ENCODE measurements at regions not wholly inside any gene's neighbourhood (a gene's known extent, or its start where the extent isn't known, plus 50 kb on each side); places are given as distances from the start of the nearest gene placed in this dataset.
"Not testable (repeated sequence)": the region's sequence is repeated elsewhere in the genome, so short reads cannot be mapped to it uniquely, and the experiment has no call there.

DNA sequence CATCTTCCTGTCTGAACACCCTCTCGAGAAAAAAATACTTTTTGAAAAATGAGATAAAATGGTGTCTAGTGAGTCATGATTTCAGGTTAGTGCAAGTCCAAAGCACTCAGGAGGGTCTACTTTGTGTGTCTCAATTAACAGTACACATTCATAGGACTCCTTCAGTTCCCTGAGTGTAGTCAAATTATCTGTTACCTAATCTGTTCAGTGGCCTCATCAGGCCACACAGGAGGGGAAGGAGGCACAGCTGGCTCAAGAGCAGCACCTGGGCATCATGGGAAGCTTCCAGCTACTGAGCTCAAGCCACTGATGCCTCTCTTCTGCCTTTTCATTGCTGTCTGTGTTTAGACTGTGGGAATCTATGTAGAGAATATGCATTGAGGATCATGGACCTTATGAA is 341.4 kb upstream of the SGO1 start:
- H3K9ac ChIP-seq (ENCODE audit: insufficient read depth, low read length) = no peak overlapping the region
- H3K79me2 ChIP-seq (ENCODE audit: control insufficient read depth, insufficient read depth, low read length) = no peaks in the 10 kb centered on the region
- no peaks in the 10 kb centered on the region for H3K36me3 ChIP-seq (ENCODE audit: control insufficient read depth, insufficient read depth, low read length)
- H3K4me3 ChIP-seq (replicated peaks in 1 of 4; ENCODE audit: control extremely low read depth in 1 of 4, insufficient read depth in 1 of 4, low read depth in 3 of 4, low read length in 4 of 4) = no peak overlapping the region
- no peaks in the 10 kb centered on the region for H3K4me1 ChIP-seq (ENCODE audit: control insufficient read depth, extremely low read depth, insufficient read depth, low read length)
- H3K27ac ChIP-seq (ENCODE audit: insufficient read depth, low read length) = no peak overlapping the region
- no peaks in the 10 kb centered on the region for H3K9me3 ChIP-seq (ENCODE audit: control insufficient read depth, insufficient read depth, low read depth, low read length)
- H4K20me1 ChIP-seq (ENCODE audit: control insufficient read depth, extremely low read depth, insufficient read depth, low read length) = no peaks in the 10 kb centered on the region
- no peak for DNase-seq (ENCODE audit: low read depth in 2 of 2)
- H3K27me3 ChIP-seq (ENCODE audit: control insufficient read depth, insufficient read depth, low read length) = no peaks in the 10 kb centered on the region
- H2AFZ ChIP-seq (ENCODE audit: low read length) = no peak overlapping the region
- H3K4me2 ChIP-seq (ENCODE audit: extremely low read depth, insufficient read depth, low read length) = no peak overlapping the region
- no peak for TF ChIP-seq EZH2 (IDR thresholded peaks at IDR 0.05; ENCODE audit: low read length, missing control alignments)
- TF ChIP-seq CTCF (conservative IDR thresholded peaks at IDR 0.05 in 1 of 2, IDR thresholded peaks at IDR 0.05 in 1 of 2; ENCODE audit: low read depth in 1 of 2, low read length in 2 of 2) = no peak

- no peak overlapping the region for H3K9ac ChIP-seq (ENCODE audit: insufficient read depth, low read length)
- H4K20me1 ChIP-seq (ENCODE audit: control insufficient read depth, extremely low read depth, insufficient read depth, low read length) = no peaks in the 10 kb centered on the region
- no peak for TF ChIP-seq EZH2 (IDR thresholded peaks at IDR 0.05; ENCODE audit: low read length, missing control alignments)
- TF ChIP-seq CTCF (conservative IDR thresholded peaks at IDR 0.05 in 1 of 2, IDR thresholded peaks at IDR 0.05 in 1 of 2; ENCODE audit: low read depth in 1 of 2, low read length in 2 of 2) = no peak
- no peak overlapping the region for H3K4me2 ChIP-seq (ENCODE audit: extremely low read depth, insufficient read depth, low read length)
- H3K27me3 ChIP-seq (ENCODE audit: control insufficient read depth, insufficient read depth, low read length) = no peaks in the 10 kb centered on the region
- H3K79me2 ChIP-seq (ENCODE audit: control insufficient read depth, insufficient read depth, low read length) = no peaks in the 10 kb centered on the region
- no peaks in the 10 kb centered on the region for H3K36me3 ChIP-seq (ENCODE audit: control insufficient read depth, insufficient read depth, low read length)
- no peak overlapping the region for H3K4me3 ChIP-seq (replicated peaks in 1 of 4; ENCODE audit: control extremely low read depth in 1 of 4, insufficient read depth in 1 of 4, low read depth in 3 of 4, low read length in 4 of 4)
- H2AFZ ChIP-seq (ENCODE audit: low read length) = no peak overlapping the region
- H3K27ac ChIP-seq (ENCODE audit: insufficient read depth, low read length) = no peak overlapping the region
- DNase-seq (ENCODE audit: low read depth in 2 of 2) = no peak
- no peaks in the 10 kb centered on the region for H3K9me3 ChIP-seq (ENCODE audit: control insufficient read depth, insufficient read depth, low read depth, low read length)
- no peaks in the 10 kb centered on the region for H3K4me1 ChIP-seq (ENCODE audit: control insufficient read depth, extremely low read depth, insufficient read depth, low read length)
These were observed 338.3 kb upstream of the SGO1 start for GRCh38 chr3:20524328-20524727.

DNA sequence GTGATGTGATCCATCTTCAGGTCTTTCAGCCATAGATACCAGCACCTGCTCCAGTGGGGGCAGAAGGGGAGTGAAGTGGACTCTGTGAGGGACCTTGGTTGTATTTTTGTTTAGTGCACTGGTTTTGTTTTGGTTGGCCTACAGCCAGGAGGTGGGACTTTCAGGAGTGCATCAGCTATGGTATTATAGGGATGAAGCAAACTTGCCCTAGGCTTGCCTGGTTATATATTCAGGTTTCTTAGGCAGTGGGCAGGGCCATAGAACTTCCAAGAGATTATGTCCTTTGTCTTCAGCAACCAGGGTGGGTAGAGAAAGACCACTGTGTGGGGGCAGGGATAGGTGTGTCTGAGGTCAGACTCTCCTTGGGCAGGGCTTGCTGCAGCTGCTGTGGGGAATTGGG is 337.3 kb upstream of the SGO1 start:
- no peaks in the 10 kb centered on the region for H3K36me3 ChIP-seq (ENCODE audit: control insufficient read depth, insufficient read depth, low read length)
- no peaks in the 10 kb centered on the region for H3K4me1 ChIP-seq (ENCODE audit: control insufficient read depth, extremely low read depth, insufficient read depth, low read length)
- no peak overlapping the region for H3K9ac ChIP-seq (ENCODE audit: insufficient read depth, low read length)
- H2AFZ ChIP-seq (ENCODE audit: low read length) = no peak overlapping the region
- DNase-seq (ENCODE audit: low read depth in 2 of 2) = no peak
- H3K4me2 ChIP-seq (ENCODE audit: extremely low read depth, insufficient read depth, low read length) = no peak overlapping the region
- no peaks in the 10 kb centered on the region for H3K27me3 ChIP-seq (ENCODE audit: control insufficient read depth, insufficient read depth, low read length)
- H3K9me3 ChIP-seq (ENCODE audit: control insufficient read depth, insufficient read depth, low read depth, low read length) = no peaks in the 10 kb centered on the region
- H3K27ac ChIP-seq (ENCODE audit: insufficient read depth, low read length) = no peak overlapping the region
- no peak overlapping the region for H3K4me3 ChIP-seq (replicated peaks in 1 of 4; ENCODE audit: control extremely low read depth in 1 of 4, insufficient read depth in 1 of 4, low read depth in 3 of 4, low read length in 4 of 4)
- no peaks in the 10 kb centered on the region for H4K20me1 ChIP-seq (ENCODE audit: control insufficient read depth, extremely low read depth, insufficient read depth, low read length)
- H3K79me2 ChIP-seq (ENCODE audit: control insufficient read depth, insufficient read depth, low read length) = no peaks in the 10 kb centered on the region
- TF ChIP-seq EZH2 (IDR thresholded peaks at IDR 0.05; ENCODE audit: low read length, missing control alignments) (no peak), CTCF (conservative IDR thresholded peaks at IDR 0.05 in 1 of 2, IDR thresholded peaks at IDR 0.05 in 1 of 2; ENCODE audit: low read depth in 1 of 2, low read length in 2 of 2) (no peak)

DNA sequence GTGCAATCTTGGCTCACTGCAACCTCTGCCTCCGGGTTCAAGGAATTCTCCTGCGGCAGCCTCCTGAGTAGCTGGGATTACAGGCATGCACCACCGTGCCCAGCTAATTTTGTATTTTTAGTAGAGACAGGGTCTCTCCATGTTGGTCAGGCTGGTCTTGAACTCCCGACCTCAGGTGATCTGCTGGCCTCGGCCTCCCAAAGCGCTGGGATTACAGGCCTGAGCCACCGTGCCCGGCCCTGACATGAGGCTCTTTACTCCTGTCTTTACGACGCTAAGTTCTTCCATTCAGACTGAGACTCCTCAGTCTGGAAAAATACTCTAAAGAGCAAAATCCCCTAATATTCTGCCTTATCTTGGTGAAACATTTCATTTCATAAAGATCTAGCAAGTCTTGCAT is 331.3 kb upstream of the SGO1 start:
- not testable (repeated sequence) for H4K20me1 ChIP-seq (ENCODE audit: control insufficient read depth, extremely low read depth, insufficient read depth, low read length); H3K79me2 ChIP-seq (ENCODE audit: control insufficient read depth, insufficient read depth, low read length)

More for the DNA sequence above, 331.3 kb upstream of the SGO1 start:
- H3K27me3 ChIP-seq (ENCODE audit: control insufficient read depth, insufficient read depth, low read length); H3K27ac ChIP-seq (ENCODE audit: insufficient read depth, low read length); H3K36me3 ChIP-seq (ENCODE audit: control insufficient read depth, insufficient read depth, low read length); H2AFZ ChIP-seq (ENCODE audit: low read length); DNase-seq (ENCODE audit: low read depth in 2 of 2); H3K4me1 ChIP-seq (ENCODE audit: control insufficient read depth, extremely low read depth, insufficient read depth, low read length); H3K4me3 ChIP-seq (replicated peaks in 1 of 4; ENCODE audit: control extremely low read depth in 1 of 4, insufficient read depth in 1 of 4, low read depth in 3 of 4, low read length in 4 of 4); H3K9ac ChIP-seq (ENCODE audit: insufficient read depth, low read length); H3K4me2 ChIP-seq (ENCODE audit: extremely low read depth, insufficient read depth, low read length); H3K9me3 ChIP-seq (ENCODE audit: control insufficient read depth, insufficient read depth, low read depth, low read length): not testable (repeated sequence)

All from fibroblast of lung (primary cell).